ENCODE measurements at regions not wholly inside any gene's neighbourhood (a gene's known extent, or its start where the extent isn't known, plus 50 kb on each side); places are given as distances from the start of the nearest gene placed in this dataset.
A peak's percentile ranks its signal among the peaks of the same experiment; 100 is the strongest.

DNA sequence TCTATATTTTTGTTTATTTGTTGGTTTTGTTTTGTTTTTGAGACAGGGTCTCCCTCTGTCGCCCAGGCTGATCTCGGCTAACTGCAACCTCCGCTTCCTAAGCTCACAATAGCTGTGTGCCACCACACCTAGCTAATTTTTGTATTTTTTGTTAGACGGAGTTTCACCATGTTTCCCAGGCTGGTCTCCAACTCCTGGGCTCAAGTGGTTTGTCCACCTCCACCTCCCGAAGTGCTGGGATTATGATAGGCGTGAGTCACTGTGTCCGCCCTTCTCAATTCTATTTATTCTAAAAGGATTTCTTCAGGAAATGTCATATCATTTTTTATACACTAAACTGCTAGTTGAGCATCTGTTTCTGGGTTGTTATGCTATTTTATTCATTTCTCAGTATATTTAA lies 1206.0 kb downstream of the OLFM4 start:
- TF ChIP-seq, protein P1, sequence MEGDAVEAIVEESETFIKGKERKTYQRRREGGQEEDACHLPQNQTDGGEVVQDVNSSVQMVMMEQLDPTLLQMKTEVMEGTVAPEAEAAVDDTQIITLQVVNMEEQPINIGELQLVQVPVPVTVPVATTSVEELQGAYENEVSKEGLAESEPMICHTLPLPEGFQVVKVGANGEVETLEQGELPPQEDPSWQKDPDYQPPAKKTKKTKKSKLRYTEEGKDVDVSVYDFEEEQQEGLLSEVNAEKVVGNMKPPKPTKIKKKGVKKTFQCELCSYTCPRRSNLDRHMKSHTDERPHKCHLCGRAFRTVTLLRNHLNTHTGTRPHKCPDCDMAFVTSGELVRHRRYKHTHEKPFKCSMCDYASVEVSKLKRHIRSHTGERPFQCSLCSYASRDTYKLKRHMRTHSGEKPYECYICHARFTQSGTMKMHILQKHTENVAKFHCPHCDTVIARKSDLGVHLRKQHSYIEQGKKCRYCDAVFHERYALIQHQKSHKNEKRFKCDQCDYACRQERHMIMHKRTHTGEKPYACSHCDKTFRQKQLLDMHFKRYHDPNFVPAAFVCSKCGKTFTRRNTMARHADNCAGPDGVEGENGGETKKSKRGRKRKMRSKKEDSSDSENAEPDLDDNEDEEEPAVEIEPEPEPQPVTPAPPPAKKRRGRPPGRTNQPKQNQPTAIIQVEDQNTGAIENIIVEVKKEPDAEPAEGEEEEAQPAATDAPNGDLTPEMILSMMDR (IDR thresholded peaks at IDR 0.05; ENCODE audit: borderline replicate concordance, extremely low read depth, insufficient read depth), result no peak
- FAIRE-seq, result no peak

DNA sequence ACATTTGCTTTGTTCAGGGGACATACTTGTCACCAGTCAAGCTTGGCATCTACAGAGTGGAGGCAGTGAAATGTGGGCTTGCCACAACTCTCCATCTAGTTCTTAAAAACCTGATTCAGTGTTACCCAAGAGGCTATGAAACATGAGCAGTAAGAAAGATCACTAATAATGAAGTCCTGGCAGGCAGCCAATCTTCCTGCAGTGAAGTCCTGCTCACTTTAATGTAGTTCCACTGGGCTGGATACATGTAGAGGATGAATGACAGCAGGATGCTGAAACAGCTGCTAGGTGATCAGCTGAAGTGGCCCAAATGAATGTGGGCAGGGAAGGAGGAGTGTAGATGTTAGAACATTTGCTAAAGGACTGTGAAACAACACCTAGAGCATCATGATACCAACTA lies 1213.1 kb downstream of the OLFM4 start:
- Histone ChIP-seq H3K9ac (ENCODE audit: low read length in 3 of 3) (no peak overlapping the region), H3K4me3 (ENCODE audit: low read length in 3 of 3) (no peak overlapping the region), H3K27ac (ENCODE audit: low read depth in 2 of 2, low read length in 2 of 2) (no peak overlapping the region), H3K27me3 (ENCODE audit: control insufficient read depth, insufficient read depth, low read length) (no peaks in the 10 kb centered on the region), H3K36me3 (ENCODE audit: control insufficient read depth in 2 of 3, insufficient read depth in 3 of 3, low read length in 3 of 3) (no peaks in the 10 kb centered on the region), H3K9me3 (ENCODE audit: control insufficient read depth in 2 of 3, insufficient read depth in 1 of 3, low read length in 3 of 3) (no peaks in the 10 kb centered on the region), H3K4me1 (ENCODE audit: control insufficient read depth in 2 of 3, insufficient read depth in 2 of 3, low read depth in 1 of 3, low read length in 3 of 3) (no peaks in the 10 kb centered on the region)
- intact Hi-C loops (cut with DNase I), result no loop called here
- FAIRE-seq (no peak), DNase-seq (peak in 2 of 5 donors; percentile 45 to 49)
- TF ChIP-seq, protein P1 (IDR thresholded peaks at IDR 0.05; ENCODE audit: borderline replicate concordance, extremely low read depth, insufficient read depth), result no peak

More for the DNA sequence above, 1206.0 kb downstream of the OLFM4 start:
- DNase-seq, result no peak
- H3K36me3 ChIP-seq (ENCODE audit: control insufficient read depth in 2 of 3, insufficient read depth in 3 of 3, low read length in 3 of 3), result no peaks in the 10 kb centered on the region
- H3K4me3 ChIP-seq (ENCODE audit: low read length in 3 of 3), result no peak overlapping the region
- H3K9me3 ChIP-seq (ENCODE audit: control insufficient read depth in 2 of 3, insufficient read depth in 1 of 3, low read length in 3 of 3), result no peaks in the 10 kb centered on the region
- H3K27ac ChIP-seq (ENCODE audit: low read depth in 2 of 2, low read length in 2 of 2), result no peak overlapping the region
- no peak overlapping the region for H3K9ac ChIP-seq (ENCODE audit: low read length in 3 of 3)
- H3K27me3 ChIP-seq (ENCODE audit: control insufficient read depth, insufficient read depth, low read length), result no peaks in the 10 kb centered on the region
- H3K4me1 ChIP-seq (ENCODE audit: control insufficient read depth in 2 of 3, insufficient read depth in 2 of 3, low read depth in 1 of 3, low read length in 3 of 3), result no peaks in the 10 kb centered on the region
- intact Hi-C loops (cut with DNase I), result no loop called here

DNA sequence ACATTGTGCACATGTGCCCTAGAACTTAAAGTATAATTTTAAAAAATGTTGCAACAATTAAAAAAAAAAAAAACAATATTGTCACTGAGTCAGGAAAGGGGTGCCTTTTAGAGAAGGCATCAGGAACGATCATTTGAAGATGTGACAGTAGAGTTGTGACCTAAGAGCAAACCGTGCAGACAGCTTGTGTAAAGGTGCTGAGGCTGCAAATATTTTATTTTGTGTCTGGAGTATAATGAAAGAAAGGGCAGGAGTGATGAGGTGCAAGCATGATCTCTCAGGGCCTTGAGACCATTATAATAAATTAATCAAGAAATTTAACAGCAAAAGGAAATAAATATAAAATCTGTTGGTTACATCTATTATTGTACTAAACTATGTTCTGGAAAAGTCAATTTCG lies 1219.7 kb downstream of the OLFM4 start:
- FAIRE-seq, result no peak

More for the DNA sequence above, 1219.7 kb downstream of the OLFM4 start:
- no peak overlapping the region for H3K4me3 ChIP-seq (ENCODE audit: low read length in 3 of 3)
- H3K27ac ChIP-seq (ENCODE audit: low read depth in 2 of 2, low read length in 2 of 2), result no peak overlapping the region
- intact Hi-C loops (cut with DNase I), result no loop called here
- no peak for DNase-seq
- H3K9me3 ChIP-seq (ENCODE audit: control insufficient read depth in 2 of 3, insufficient read depth in 1 of 3, low read length in 3 of 3), result no peaks in the 10 kb centered on the region
- H3K27me3 ChIP-seq (ENCODE audit: control insufficient read depth, insufficient read depth, low read length), result no peaks in the 10 kb centered on the region
- TF ChIP-seq, protein P1 (IDR thresholded peaks at IDR 0.05; ENCODE audit: borderline replicate concordance, extremely low read depth, insufficient read depth), result no peak
- no peak overlapping the region for H3K9ac ChIP-seq (ENCODE audit: low read length in 3 of 3)
- no peaks in the 10 kb centered on the region for H3K4me1 ChIP-seq (ENCODE audit: control insufficient read depth in 2 of 3, insufficient read depth in 2 of 3, low read depth in 1 of 3, low read length in 3 of 3)
- no peaks in the 10 kb centered on the region for H3K36me3 ChIP-seq (ENCODE audit: control insufficient read depth in 2 of 3, insufficient read depth in 3 of 3, low read length in 3 of 3)

Data from kidney (tissue), 13 donors.